ENCODE measurements at regions not wholly inside any gene's neighbourhood (a gene's known extent, or its start where the extent isn't known, plus 50 kb on each side); places are given as distances from the start of the nearest gene placed in this dataset.

- H3K27ac ChIP-seq (ENCODE audit: control insufficient read depth, insufficient read depth) = no peak overlapping the region
- H3K9ac ChIP-seq (ENCODE audit: control insufficient read depth, insufficient read depth, low read length) = no peak overlapping the region
- H3K79me2 ChIP-seq (ENCODE audit: control insufficient read depth, insufficient read depth, low read length) = no peaks in the 10 kb centered on the region
- H2AFZ ChIP-seq (ENCODE audit: control insufficient read depth, low read depth, low read length) = no peak overlapping the region
- no peak for ATAC-seq
- H3K27me3 ChIP-seq (replicated peaks in 1 of 2; ENCODE audit: control insufficient read depth in 2 of 2, insufficient read depth in 2 of 2, low read length in 1 of 2) = no peaks in the 10 kb centered on the region
- no peak for DNase-seq (ENCODE audit: low read depth, low spot score)
- RAD21 ChIA-PET (ENCODE audit: unreplicated experiment) = no interaction called here
- H3K4me1 ChIP-seq (ENCODE audit: control insufficient read depth, insufficient read depth, low read length) = no peaks in the 10 kb centered on the region
- H3K4me2 ChIP-seq (ENCODE audit: control insufficient read depth, insufficient read depth) = no peak overlapping the region
- TF ChIP-seq ZSCAN29 (IDR thresholded peaks at IDR 0.05) = no peak
- TF ChIP-seq SIN3A (IDR thresholded peaks at IDR 0.05; ENCODE audit: low read depth, low read length) = no peak
- no peak for TF ChIP-seq EED (IDR thresholded peaks at IDR 0.05; ENCODE audit: low read depth)
- TF ChIP-seq POLR2AphosphoS5 (IDR thresholded peaks at IDR 0.05; ENCODE audit: low read length) = no peak
- TF ChIP-seq, protein P1, sequence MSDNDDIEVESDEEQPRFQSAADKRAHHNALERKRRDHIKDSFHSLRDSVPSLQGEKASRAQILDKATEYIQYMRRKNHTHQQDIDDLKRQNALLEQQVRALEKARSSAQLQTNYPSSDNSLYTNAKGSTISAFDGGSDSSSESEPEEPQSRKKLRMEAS (IDR thresholded peaks at IDR 0.05; ENCODE audit: low read depth, low read length) = no peak
- TF ChIP-seq MYB (IDR thresholded peaks at IDR 0.05; ENCODE audit: borderline replicate concordance, low read depth, low read length) = no peak
- TF ChIP-seq ZNF24 (IDR thresholded peaks at IDR 0.05) = no peak
- TF ChIP-seq CHD4 (IDR thresholded peaks at IDR 0.05) = no peak
- TF ChIP-seq LARP7 (IDR thresholded peaks at IDR 0.05) = no peak
- TF ChIP-seq SP1 (IDR thresholded peaks at IDR 0.05; ENCODE audit: low read depth, low read length) = no peak
- TF ChIP-seq MXI1 (IDR thresholded peaks at IDR 0.05; ENCODE audit: low read depth, low read length) = no peak
- TF ChIP-seq STAT3 (IDR thresholded peaks at IDR 0.05; ENCODE audit: low read depth, low read length) = no peak
- TF ChIP-seq TCF3 (IDR thresholded peaks at IDR 0.05; ENCODE audit: borderline replicate concordance, insufficient read depth, low read depth, low read length) = no peak
- TF ChIP-seq SMAD1 (IDR thresholded peaks at IDR 0.05; ENCODE audit: low read depth, partially characterized antibody) = no peak
- no peaks in the 10 kb centered on the region for H4K20me1 ChIP-seq (ENCODE audit: control insufficient read depth, insufficient read depth)
- no peaks in the 10 kb centered on the region for H3K9me3 ChIP-seq (replicated peaks; ENCODE audit: control insufficient read depth, insufficient read depth, low read length)
- FAIRE-seq = no peak
- intact Hi-C loops (cut with micrococcal nuclease; ENCODE audit: unreplicated experiment) = no loop called here
- no TSS peak for BruUV-seq (replicated peaks)
- H3K36me3 ChIP-seq (ENCODE audit: control insufficient read depth in 2 of 2, insufficient read depth in 2 of 2, low read length in 1 of 2) = no peaks in the 10 kb centered on the region
- SMC1A ChIA-PET (ENCODE audit: uncharacterized antibody, unreplicated experiment) = no interaction called here
- WGBS (ENCODE audit: insufficient coverage, insufficient replicate concordance, low lambda C conversion rate, missing lambda C conversion rate) = 11% methylated on average over 4 of the region's 4 CpGs
- in situ Hi-C loops (cut with MboI) = no loop called here
- H3K4me3 ChIP-seq = no peak overlapping the region
- CTCF ChIA-PET = no interaction called here
- POLR2A ChIA-PET = no interaction called here
These were observed 246.3 kb upstream of the ADGRL3 start for GRCh38 chr4:60953826-60954225.

Measured in GM12878 (cell line).